Upper lobe of left lung (tissue), 4 donors: ENCODE measurements at regions not wholly inside any gene's neighbourhood (a gene's known extent, or its start where the extent isn't known, plus 50 kb on each side); places are given as distances from the start of the nearest gene placed in this dataset.

Experiments used
- CTCF ChIP-seq, 6 experiments: fragments of 450-650 bp in 4 of 6; fragments of 200-600 bp in 2 of 6; sonication (generic) in 2 of 6; IDR thresholded peaks; one replicate each; pipeline ENCODE4 v1.5.1; 2016 to 2019; ENCODE audit warnings: antibody characterized with exemption in 6 of 6
- POLR2A ChIP-seq, 4 donors: fragments of 450-650 bp; IDR thresholded peaks; one replicate each; pipeline ENCODE4 v1.5.1; 2016 to 2017; ENCODE audit warnings: antibody characterized with exemption in 4 of 4, mild to moderate bottlenecking in 2 of 4

GRCh38 chr5:130520211-130520610 lies 615.9 kb downstream of the CHSY3 start:
- TF ChIP-seq CTCF (IDR thresholded peaks at IDR 0.05): no peak
- TF ChIP-seq POLR2A (IDR thresholded peaks at IDR 0.05): no peak
